GM12873 (cell line): ENCODE measurements at regions not wholly inside any gene's neighbourhood (a gene's known extent, or its start where the extent isn't known, plus 50 kb on each side); places are given as distances from the start of the nearest gene placed in this dataset.

ENCODE experiments used
- CTCF ChIP-seq: IDR thresholded peaks from 2 replicates; pipeline ENCODE4 v1.5.1; 2012; ENCODE audit warnings: low read depth, mild to moderate bottlenecking, moderate library complexity, low read length, control low read depth; ENCODE audit not compliant: insufficient read depth; ENCODE audit errors: missing control alignments

- TF ChIP-seq CTCF: no peak
These were observed 91.4 kb upstream of the DYNLRB2 start for GRCh38 chr16:80449392-80449791.

- TF ChIP-seq CTCF: no peak
These were observed 93.6 kb upstream of the DYNLRB2 start for GRCh38 chr16:80447241-80447640.

GRCh38 chr16:80442779-80443178, 98.0 kb upstream of the DYNLRB2 start:
- TF ChIP-seq CTCF: no peak

- TF ChIP-seq CTCF: no peak
These were observed 98.9 kb upstream of the DYNLRB2 start for GRCh38 chr16:80441935-80442334.

- no peak for TF ChIP-seq CTCF
These were observed 100.1 kb upstream of the DYNLRB2 start for GRCh38 chr16:80440667-80441066.

GRCh38 chr16:80437707-80438106, 103.1 kb upstream of the DYNLRB2 start:
- no peak for TF ChIP-seq CTCF

- no peak for TF ChIP-seq CTCF
These were observed 104.3 kb upstream of the DYNLRB2 start for GRCh38 chr16:80436510-80436909.
